HepG2 (cell line): ENCODE measurements at regions not wholly inside any gene's neighbourhood (a gene's known extent, or its start where the extent isn't known, plus 50 kb on each side); places are given as distances from the start of the nearest gene placed in this dataset.

ENCODE experiments used
- ATAC-seq: fragments of 200-7000 bp; cut with Tn5 transposase; 3 replicates; pipeline ENCODE4 v1.9.1; 2020; ENCODE audit warnings: mild to moderate bottlenecking, moderate library complexity
- BruUV-seq: library from RNA; stranded (reverse); fragments of 400-500 nt; replicated peaks from 2 replicates; lab custom pipeline; 2021; lab: Mats Ljungman, UMichigan
- CTCF ChIA-PET: fragments of 300-600 bp; formaldehyde crosslinking; extraction: SDS; loops from one replicate; lab custom pipeline; 2021; ENCODE audit warnings: low total read pairs, inconsistent platforms, low intra/inter-chr PET ratio; lab: Yijun Ruan, JAX
- POLR2A ChIA-PET: fragments of 350-600 bp; sonication (Branson Sonifier 250); formaldehyde crosslinking; loops from one replicate; lab custom pipeline; 2020; ENCODE audit warnings: antibody characterized with exemption, inconsistent platforms; lab: Yijun Ruan, JAX
- DNase-seq: peaks from one replicate; pipeline ENCODE4 v3.0.0-alpha.2; 2015; ENCODE audit warnings: low spot score
- FAIRE-seq: peaks from 3 replicates; lab custom pipeline; 2011; peaks lifted over from hg19 to GRCh38; lab: Jason Lieb, UNC
- H2AFZ ChIP-seq: one replicate; pipeline ENCODE4 v1.6.1; 2011; ENCODE audit warnings: low read length, inconsistent platforms
- H3K27ac ChIP-seq: fragments of 300-600 bp; 3 replicates; pipeline ENCODE4 v1.8.0; 2011; ENCODE audit warnings: mixed run types, mild to moderate bottlenecking, mixed read lengths, low read length, inconsistent platforms; ENCODE audit not compliant: insufficient read depth; ENCODE audit errors: extremely low read length
- H3K27me3 ChIP-seq, 2 experiments: fragments of 200-600 bp in 1 of 2; 2 replicates in 1 of 2; 3 replicates in 1 of 2; pipeline versions ENCODE4 v1.6.0 to v1.8.0; 2011; ENCODE audit warnings: low read length in 2 of 2, mild to moderate bottlenecking in 2 of 2, moderate library complexity in 2 of 2, inconsistent platforms in 1 of 2; ENCODE audit not compliant: insufficient read depth in 2 of 2, control insufficient read depth in 1 of 2
- H3K36me3 ChIP-seq, 2 experiments: fragments of 200-600 bp in 1 of 2; replicated peaks in 1 of 2; 2 replicates in 1 of 2; 3 replicates in 1 of 2; pipeline versions ENCODE4 v1.5.1 to v1.8.0; 2011; ENCODE audit warnings: low read length in 2 of 2, inconsistent platforms in 1 of 2; ENCODE audit not compliant: insufficient read depth in 2 of 2, control insufficient read depth in 1 of 2
- H3K4me1 ChIP-seq: 2 replicates; pipeline ENCODE4 v1.5.1; 2012; ENCODE audit warnings: low read length, inconsistent platforms; ENCODE audit not compliant: insufficient read depth
- H3K4me2 ChIP-seq: 2 replicates; pipeline ENCODE4 v1.6.0; 2011; ENCODE audit warnings: low read depth, low read length, inconsistent platforms
- H3K4me3 ChIP-seq, 3 experiments: fragments of 200-600 bp in 1 of 3; sonication (generic), shearing (Covaris generic) in 1 of 3; replicated peaks in 1 of 3; 2 replicates each; pipeline ENCODE4 v1.5.1; 2011 to 2016; ENCODE audit warnings: low read length in 3 of 3, inconsistent platforms in 2 of 3, low read depth in 2 of 3, mild to moderate bottlenecking in 2 of 3, control low read depth in 1 of 3, mixed read lengths in 1 of 3; ENCODE audit not compliant: insufficient read depth in 1 of 3
- H3K79me2 ChIP-seq: one replicate; pipeline ENCODE4 v1.6.1; 2011; ENCODE audit warnings: low read length, inconsistent platforms; ENCODE audit not compliant: insufficient read depth
- H3K9ac ChIP-seq: 2 replicates; pipeline ENCODE4 v1.6.0; 2011; ENCODE audit warnings: mild to moderate bottlenecking, low read depth, low read length, inconsistent platforms; ENCODE audit not compliant: insufficient read depth
- H3K9me3 ChIP-seq: 2 replicates; pipeline ENCODE4 v1.5.1; 2012; ENCODE audit warnings: mild to moderate bottlenecking, low read length
- H4K20me1 ChIP-seq: 2 replicates; pipeline ENCODE4 v1.6.0; 2011; ENCODE audit warnings: inconsistent platforms, mild to moderate bottlenecking, low read length, moderate library complexity; ENCODE audit not compliant: insufficient read depth
- ARID3A ChIP-seq: IDR thresholded peaks from 2 replicates; pipeline ENCODE4 v1.6.1; 2012; ENCODE audit warnings: low read depth, low read length, improper control_type of control experiment
- HDAC6 ChIP-seq: fragments of 200-600 bp; sonication (generic); IDR thresholded peaks from 2 replicates; pipeline ENCODE4 v1.7.0; 2017; ENCODE audit warnings: mild to moderate bottlenecking, antibody characterized with exemption, low read length, low read depth
- KDM5B ChIP-seq: sonication (generic); formaldehyde crosslinking; IDR thresholded peaks from 2 replicates; pipeline ENCODE4 v1.4.0; 2020; ENCODE audit warnings: missing genetic modification reagents, mild to moderate bottlenecking, borderline replicate concordance
- KLF16 ChIP-seq, 2 experiments: sonication (generic) in 1 of 2; formaldehyde crosslinking in 1 of 2; IDR thresholded peaks; 2 replicates each; pipeline versions ENCODE4 v1.6.1 to v1.8.0; 2016 to 2023; ENCODE audit warnings: missing genetic modification reagents in 2 of 2, missing compliant biosample characterization in 1 of 2
- MEIS1 ChIP-seq: sonication (generic); formaldehyde crosslinking; IDR thresholded peaks from 2 replicates; pipeline ENCODE4 v1.9.0; 2021; ENCODE audit warnings: mild to moderate bottlenecking, missing genetic modification reagents, moderate library complexity, borderline replicate concordance
- MTA3 ChIP-seq: sonication (generic); formaldehyde crosslinking; IDR thresholded peaks from 2 replicates; pipeline ENCODE4 v1.4.0; 2020; ENCODE audit warnings: missing genetic modification reagents
- SOX13 ChIP-seq, 3 experiments: fragments of 450-650 bp in 1 of 3; sonication (generic) in 1 of 3; formaldehyde crosslinking in 1 of 3; IDR thresholded peaks in 2 of 3; conservative IDR thresholded peaks in 1 of 3; 2 replicates each; pipeline versions ENCODE4 v1.5.0 to v1.6.1; 2016 to 2020; ENCODE audit warnings: antibody characterized with exemption in 1 of 3, mild to moderate bottlenecking in 1 of 3, missing compliant biosample characterization in 1 of 3, missing genetic modification reagents in 1 of 3, moderate library complexity in 1 of 3
- SPEN ChIP-seq: sonication (generic); formaldehyde crosslinking; IDR thresholded peaks from 2 replicates; pipeline ENCODE4 v1.5.1; 2020; ENCODE audit warnings: low read depth, mild to moderate bottlenecking, missing genetic modification reagents
- ZFP36L1 ChIP-seq: sonication (generic); formaldehyde crosslinking; IDR thresholded peaks from 2 replicates; pipeline ENCODE4 v1.8.0; 2022; ENCODE audit warnings: mild to moderate bottlenecking, missing genetic modification reagents, moderate library complexity
- ZFP36L2 ChIP-seq: sonication (generic); formaldehyde crosslinking; IDR thresholded peaks from 2 replicates; pipeline ENCODE4 v1.4.0; 2020; ENCODE audit warnings: missing genetic modification reagents
- ZNF260 ChIP-seq: sonication (generic); formaldehyde crosslinking; IDR thresholded peaks from 2 replicates; pipeline ENCODE4 v1.4.0; 2020; ENCODE audit warnings: missing genetic modification reagents, low read depth, mild to moderate bottlenecking, borderline replicate concordance
- ZNF747 ChIP-seq: sonication (generic); formaldehyde crosslinking; IDR thresholded peaks from 2 replicates; pipeline ENCODE4 v1.8.1; 2023; ENCODE audit warnings: missing genetic modification reagents, mild to moderate bottlenecking, borderline replicate concordance
- whole genome bisulfite sequencing: methylation state at CpG from one replicate; pipeline ENCODE4 v1.1.6; 2017; ENCODE audit warnings: low lambda C conversion rate; 5-methylcytosine and 5-hydroxymethylcytosine counted together
- in situ Hi-C: cut with HindIII; loops from 2 replicates; pipeline ENCODE4 v1.10.0; 2017; ENCODE audit warnings: low pct_unique_long_range_greater_than_20kb; ENCODE audit not compliant: extremely low pct_ligation_motif_present
- intact Hi-C: fragments of 100-400 bp; cut with micrococcal nuclease; formaldehyde crosslinking; loops from one replicate; pipeline ENCODE4 v1.10.0; 2022; ENCODE audit not compliant: unreplicated experiment
- TF ChIP-seq, protein P1 (sequence below): IDR thresholded peaks from 2 replicates; pipeline ENCODE4 v1.6.1; 2012; ENCODE audit warnings: low read length, improper control_type of control experiment

DNA sequence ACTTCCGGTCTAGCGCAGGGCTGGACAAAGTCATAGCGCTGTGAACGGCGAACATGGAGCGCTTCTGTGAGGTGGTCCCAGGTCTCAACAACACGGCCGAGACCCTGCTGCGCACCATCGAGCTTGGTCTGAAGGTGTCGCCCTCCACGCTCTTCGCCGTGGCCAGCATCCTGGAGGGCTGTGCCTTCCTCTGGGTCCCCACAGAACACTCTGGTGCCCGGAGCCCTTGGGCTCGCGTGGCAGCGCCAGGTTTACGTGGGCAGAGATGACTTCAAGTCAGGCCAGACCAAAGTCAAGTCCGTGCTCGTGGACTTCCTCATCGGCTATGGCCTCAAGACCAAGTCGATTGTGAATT, 128.6 kb downstream of the ANAPC4 start:
- H3K27ac ChIP-seq = no peak overlapping the region
- no peak overlapping the region for H3K4me2 ChIP-seq
- no peaks in the 10 kb centered on the region for H3K9me3 ChIP-seq
- no peak overlapping the region for H3K4me3 ChIP-seq
- H3K36me3 ChIP-seq = no peaks in the 10 kb centered on the region
- TF ChIP-seq MTA3 (CRISPR knock-in tag) = no peak
- no peak for TF ChIP-seq KLF16 (CRISPR knock-in tag; IDR thresholded peaks at IDR 0.05)
- TF ChIP-seq, protein P1, sequence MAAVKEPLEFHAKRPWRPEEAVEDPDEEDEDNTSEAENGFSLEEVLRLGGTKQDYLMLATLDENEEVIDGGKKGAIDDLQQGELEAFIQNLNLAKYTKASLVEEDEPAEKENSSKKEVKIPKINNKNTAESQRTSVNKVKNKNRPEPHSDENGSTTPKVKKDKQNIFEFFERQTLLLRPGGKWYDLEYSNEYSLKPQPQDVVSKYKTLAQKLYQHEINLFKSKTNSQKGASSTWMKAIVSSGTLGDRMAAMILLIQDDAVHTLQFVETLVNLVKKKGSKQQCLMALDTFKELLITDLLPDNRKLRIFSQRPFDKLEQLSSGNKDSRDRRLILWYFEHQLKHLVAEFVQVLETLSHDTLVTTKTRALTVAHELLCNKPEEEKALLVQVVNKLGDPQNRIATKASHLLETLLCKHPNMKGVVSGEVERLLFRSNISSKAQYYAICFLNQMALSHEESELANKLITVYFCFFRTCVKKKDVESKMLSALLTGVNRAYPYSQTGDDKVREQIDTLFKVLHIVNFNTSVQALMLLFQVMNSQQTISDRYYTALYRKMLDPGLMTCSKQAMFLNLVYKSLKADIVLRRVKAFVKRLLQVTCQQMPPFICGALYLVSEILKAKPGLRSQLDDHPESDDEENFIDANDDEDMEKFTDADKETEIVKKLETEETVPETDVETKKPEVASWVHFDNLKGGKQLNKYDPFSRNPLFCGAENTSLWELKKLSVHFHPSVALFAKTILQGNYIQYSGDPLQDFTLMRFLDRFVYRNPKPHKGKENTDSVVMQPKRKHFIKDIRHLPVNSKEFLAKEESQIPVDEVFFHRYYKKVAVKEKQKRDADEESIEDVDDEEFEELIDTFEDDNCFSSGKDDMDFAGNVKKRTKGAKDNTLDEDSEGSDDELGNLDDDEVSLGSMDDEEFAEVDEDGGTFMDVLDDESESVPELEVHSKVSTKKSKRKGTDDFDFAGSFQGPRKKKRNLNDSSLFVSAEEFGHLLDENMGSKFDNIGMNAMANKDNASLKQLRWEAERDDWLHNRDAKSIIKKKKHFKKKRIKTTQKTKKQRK = no peak
- TF ChIP-seq MEIS1 (CRISPR knock-in tag) = no peak
- no peaks in the 10 kb centered on the region; a peak in 1 of 5 replicates for H3K27me3 ChIP-seq
- no peaks in the 10 kb centered on the region for H3K79me2 ChIP-seq
- FAIRE-seq (no peak), DNase-seq (no peak), ATAC-seq (no peak)
- ChIA-PET CTCF (no interaction called here), POLR2A (no interaction called here)
- 85% methylated on average over 7 of the region's 23 CpGs for WGBS
- H4K20me1 ChIP-seq = no peaks in the 10 kb centered on the region
- no peak overlapping the region for H3K9ac ChIP-seq
- no TSS peak for BruUV-seq
- intact Hi-C loops (no loop called here), in situ Hi-C loops (no loop called here)
- H2AFZ ChIP-seq = no peak overlapping the region
- H3K4me1 ChIP-seq = no peaks in the 10 kb centered on the region

DNA sequence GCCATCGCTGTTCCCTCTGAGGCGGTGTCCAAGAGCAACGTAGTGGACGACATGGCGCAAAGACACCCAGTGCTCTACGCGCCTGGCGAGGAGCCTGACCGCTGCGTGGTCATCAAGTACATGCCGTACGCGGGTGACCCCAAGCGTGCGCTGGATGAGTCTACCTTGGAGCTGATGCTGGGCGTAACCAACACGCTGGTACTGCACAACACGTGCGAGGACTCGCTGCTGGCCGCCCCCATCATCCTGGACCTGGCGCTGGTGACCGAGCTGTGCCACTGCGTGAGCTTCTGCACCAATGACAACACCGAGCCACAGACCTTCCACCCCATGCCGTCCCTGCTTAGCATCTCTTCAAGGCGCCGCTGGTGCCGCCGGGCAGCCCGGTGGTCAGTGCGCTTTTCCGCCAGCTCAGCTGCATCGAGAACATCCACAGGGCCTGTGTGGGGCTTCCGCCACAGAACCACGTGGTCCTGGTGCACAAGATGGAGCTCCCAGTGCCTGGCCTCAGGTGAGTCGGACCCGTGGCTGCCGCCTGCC, 129.0 kb downstream of the ANAPC4 start:
- DNase-seq (no peak), ATAC-seq (no peak), FAIRE-seq (no peak)
- no peaks in the 10 kb centered on the region for H3K79me2 ChIP-seq
- no TSS peak for BruUV-seq
- H3K4me3 ChIP-seq = no peak overlapping the region
- H3K27ac ChIP-seq = no peak overlapping the region
- no peaks in the 10 kb centered on the region; a peak in 1 of 5 replicates for H3K27me3 ChIP-seq
- no peaks in the 10 kb centered on the region for H3K4me1 ChIP-seq
- no peaks in the 10 kb centered on the region for H4K20me1 ChIP-seq
- 97% methylated on average over 16 of the region's 39 CpGs for WGBS
- intact Hi-C loops = no loop called here
- H3K9ac ChIP-seq = no peak overlapping the region
- no peak overlapping the region for H2AFZ ChIP-seq
- H3K36me3 ChIP-seq = no peaks in the 10 kb centered on the region
- ChIA-PET POLR2A (no interaction called here), CTCF (no interaction called here)
- no peak overlapping the region for H3K4me2 ChIP-seq
- no peaks in the 10 kb centered on the region for H3K9me3 ChIP-seq
- in situ Hi-C loops = no loop called here
- TF ChIP-seq MEIS1 (CRISPR knock-in tag) = no peak
- TF ChIP-seq ZNF260 = no peak
- TF ChIP-seq ZFP36L2 (CRISPR knock-in tag) = no peak
- TF ChIP-seq ARID3A = no peak
- TF ChIP-seq KDM5B (CRISPR knock-in tag) = no peak
- TF ChIP-seq SPEN (CRISPR knock-in tag) = no peak
- no peak for TF ChIP-seq ZFP36L1 (CRISPR knock-in tag)
- TF ChIP-seq ZNF747 (CRISPR knock-in tag) = no peak
- no peak for TF ChIP-seq HDAC6
- TF ChIP-seq SOX13 (IDR thresholded peaks at IDR 0.05) = no peak
- no peak for TF ChIP-seq SOX13 (CRISPR knock-in tag; conservative IDR thresholded peaks at IDR 0.05 in 1 of 2, IDR thresholded peaks at IDR 0.05 in 1 of 2)
